ENCODE measurements at regions not wholly inside any gene's neighbourhood (a gene's known extent, or its start where the extent isn't known, plus 50 kb on each side); places are given as distances from the start of the nearest gene placed in this dataset.

DNA sequence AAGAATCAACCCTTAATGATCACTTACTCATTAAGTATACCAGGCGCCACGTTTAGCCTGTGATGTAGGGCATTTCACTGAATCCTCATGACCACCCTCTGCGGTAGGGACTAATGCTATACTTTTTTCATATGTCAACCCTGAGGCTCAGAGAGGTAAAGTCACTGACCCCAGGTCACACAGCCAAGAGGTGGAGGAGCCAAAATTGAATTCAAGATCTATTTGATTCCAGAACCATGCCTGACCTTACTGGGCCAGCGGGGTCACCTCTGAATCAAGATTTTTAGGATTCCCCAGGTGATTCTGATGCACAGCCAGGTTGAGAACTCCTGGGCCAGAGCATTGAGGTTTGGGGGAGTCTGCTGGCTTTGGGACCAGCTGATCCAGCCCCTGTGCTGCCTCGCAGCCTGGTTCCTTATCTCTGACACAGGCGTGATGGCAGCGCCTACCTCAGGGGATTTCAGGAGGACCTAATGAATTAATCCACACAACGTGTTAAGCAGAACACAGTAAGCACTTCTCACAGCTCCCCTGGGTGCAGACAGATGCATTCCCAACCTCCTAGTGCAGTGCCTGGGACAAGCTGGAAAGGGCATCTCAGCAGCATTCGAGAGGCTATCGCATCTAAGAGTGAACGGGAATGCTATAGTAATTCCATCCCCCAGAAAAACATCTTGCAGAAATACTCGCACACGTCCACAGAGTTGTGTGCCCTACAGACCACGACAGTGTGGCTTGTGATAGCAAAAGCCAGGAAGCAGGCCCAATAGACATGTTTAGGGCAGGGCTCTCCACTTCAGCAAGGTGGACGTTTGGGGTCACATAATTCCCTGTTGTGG, 101.4 kb upstream of the PTPN1 start:
- Histone ChIP-seq H3K9ac (ENCODE audit: low read depth in 1 of 2, low read length in 2 of 2) (peak overlapping the region in 1 of 2 donors; percentile 10), H3K27me3 (ENCODE audit: control insufficient read depth in 1 of 2, insufficient read depth in 2 of 2, low read length in 2 of 2) (no peaks in the 10 kb centered on the region), H3K4me3 (ENCODE audit: low read depth in 1 of 2, low read length in 2 of 2) (no peak overlapping the region), H3K36me3 (ENCODE audit: control insufficient read depth in 1 of 2, insufficient read depth in 2 of 2, low read length in 2 of 2) (no peaks in the 10 kb centered on the region), H3K4me1 (ENCODE audit: control insufficient read depth in 1 of 2, insufficient read depth in 2 of 2, low read length in 2 of 2) (peaks cover 12 to 18% of the 10 kb centered on the region in 2 donors), H3K27ac (ENCODE audit: low read depth, low read length) (no peak overlapping the region), H3K9me3 (ENCODE audit: control insufficient read depth in 1 of 2, low read length in 2 of 2) (no peaks in the 10 kb centered on the region)

DNA sequence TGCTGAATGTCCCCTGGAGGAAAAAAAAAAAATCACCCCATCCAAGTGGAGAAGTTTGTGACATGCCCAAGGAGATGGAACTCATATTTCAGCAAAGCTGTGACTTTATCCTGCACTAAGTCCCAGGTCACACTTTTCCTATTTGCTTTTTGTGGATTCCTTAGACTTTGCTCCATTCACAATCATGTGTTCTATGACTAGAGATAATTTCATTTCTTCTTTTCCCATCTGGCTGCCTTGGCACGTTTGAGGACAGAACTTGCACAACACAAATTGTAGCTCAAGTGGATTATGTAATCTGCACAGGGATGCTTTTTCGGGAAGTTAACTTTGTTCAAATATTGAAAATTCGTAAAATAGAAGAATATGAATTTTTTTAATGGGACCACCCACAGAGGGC, 100.7 kb upstream of the PTPN1 start:
- Histone ChIP-seq H3K27ac (ENCODE audit: low read depth, low read length) (no peak overlapping the region), H3K9ac (ENCODE audit: low read depth in 1 of 2, low read length in 2 of 2) (no peak overlapping the region), H3K27me3 (ENCODE audit: control insufficient read depth in 1 of 2, insufficient read depth in 2 of 2, low read length in 2 of 2) (no peaks in the 10 kb centered on the region)

DNA sequence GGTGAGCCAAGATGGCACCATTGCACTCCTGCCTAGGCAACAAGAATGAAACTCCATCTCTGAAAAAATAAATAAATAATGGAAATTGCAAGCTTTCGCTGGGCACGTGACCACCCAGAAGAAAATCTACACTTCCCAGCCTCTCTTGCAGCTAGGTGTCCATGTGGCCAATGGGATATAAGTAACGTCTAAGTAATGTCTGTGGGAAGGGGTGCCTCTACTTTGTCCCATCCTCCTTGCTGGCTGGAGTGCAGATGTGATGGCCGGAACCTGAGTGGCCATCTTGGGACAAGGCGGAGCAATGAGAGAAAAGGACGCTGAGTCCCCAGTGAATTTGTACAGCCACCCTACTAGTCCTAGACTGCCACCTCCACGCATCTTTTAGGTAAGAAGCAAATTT, 99.8 kb upstream of the PTPN1 start:
- H3K27me3 ChIP-seq (ENCODE audit: control insufficient read depth in 1 of 2, insufficient read depth in 2 of 2, low read length in 2 of 2): no peaks in the 10 kb centered on the region
- H3K9ac ChIP-seq (ENCODE audit: low read depth in 1 of 2, low read length in 2 of 2): no peak overlapping the region
- no peaks in the 10 kb centered on the region for H3K9me3 ChIP-seq (ENCODE audit: control insufficient read depth in 1 of 2, low read length in 2 of 2)
- no peaks in the 10 kb centered on the region for H3K36me3 ChIP-seq (ENCODE audit: control insufficient read depth in 1 of 2, insufficient read depth in 2 of 2, low read length in 2 of 2)
- H3K27ac ChIP-seq (ENCODE audit: low read depth, low read length): no peak overlapping the region
- H3K4me3 ChIP-seq (ENCODE audit: low read depth in 1 of 2, low read length in 2 of 2): no peak overlapping the region
- peaks cover 19 to 23% of the 10 kb centered on the region in 2 donors for H3K4me1 ChIP-seq (ENCODE audit: control insufficient read depth in 1 of 2, insufficient read depth in 2 of 2, low read length in 2 of 2)

More for the DNA sequence above, 100.7 kb upstream of the PTPN1 start:
- Histone ChIP-seq H3K4me3 (ENCODE audit: low read depth in 1 of 2, low read length in 2 of 2) (no peak overlapping the region), H3K36me3 (ENCODE audit: control insufficient read depth in 1 of 2, insufficient read depth in 2 of 2, low read length in 2 of 2) (no peaks in the 10 kb centered on the region), H3K4me1 (ENCODE audit: control insufficient read depth in 1 of 2, insufficient read depth in 2 of 2, low read length in 2 of 2) (peaks cover 12 to 18% of the 10 kb centered on the region in 2 donors), H3K9me3 (ENCODE audit: control insufficient read depth in 1 of 2, low read length in 2 of 2) (no peaks in the 10 kb centered on the region)

DNA sequence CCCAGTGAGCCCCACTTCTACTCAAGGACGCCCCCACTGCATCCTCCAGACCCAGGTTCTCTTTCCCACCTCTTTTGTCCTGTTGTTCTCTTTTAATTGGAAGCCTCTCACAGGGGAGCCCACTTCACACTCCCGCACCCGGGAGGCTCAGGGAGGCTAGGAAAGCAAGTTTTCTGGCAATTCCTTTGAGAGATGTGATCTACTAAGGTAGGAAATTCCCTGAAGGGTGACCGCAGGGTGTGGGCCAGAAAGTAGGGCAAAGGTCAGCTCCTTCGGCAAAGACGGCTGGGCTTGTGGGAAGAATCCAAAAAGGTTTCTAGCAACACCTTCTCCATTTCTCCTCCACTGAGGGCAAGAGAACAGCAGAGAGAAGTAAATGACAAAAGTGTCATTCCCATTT, 98.1 kb upstream of the PTPN1 start:
- no peaks in the 10 kb centered on the region for H3K27me3 ChIP-seq (ENCODE audit: control insufficient read depth in 1 of 2, insufficient read depth in 2 of 2, low read length in 2 of 2)
- no peaks in the 10 kb centered on the region for H3K36me3 ChIP-seq (ENCODE audit: control insufficient read depth in 1 of 2, insufficient read depth in 2 of 2, low read length in 2 of 2)
- H3K4me3 ChIP-seq (ENCODE audit: low read depth in 1 of 2, low read length in 2 of 2): no peak overlapping the region
- H3K27ac ChIP-seq (ENCODE audit: low read depth, low read length): no peak overlapping the region
- H3K9ac ChIP-seq (ENCODE audit: low read depth in 1 of 2, low read length in 2 of 2): peak overlapping the region; percentile 14 to 18
- no peaks in the 10 kb centered on the region for H3K9me3 ChIP-seq (ENCODE audit: control insufficient read depth in 1 of 2, low read length in 2 of 2)
- peaks cover 31 to 37% of the 10 kb centered on the region in 2 donors for H3K4me1 ChIP-seq (ENCODE audit: control insufficient read depth in 1 of 2, insufficient read depth in 2 of 2, low read length in 2 of 2)

DNA sequence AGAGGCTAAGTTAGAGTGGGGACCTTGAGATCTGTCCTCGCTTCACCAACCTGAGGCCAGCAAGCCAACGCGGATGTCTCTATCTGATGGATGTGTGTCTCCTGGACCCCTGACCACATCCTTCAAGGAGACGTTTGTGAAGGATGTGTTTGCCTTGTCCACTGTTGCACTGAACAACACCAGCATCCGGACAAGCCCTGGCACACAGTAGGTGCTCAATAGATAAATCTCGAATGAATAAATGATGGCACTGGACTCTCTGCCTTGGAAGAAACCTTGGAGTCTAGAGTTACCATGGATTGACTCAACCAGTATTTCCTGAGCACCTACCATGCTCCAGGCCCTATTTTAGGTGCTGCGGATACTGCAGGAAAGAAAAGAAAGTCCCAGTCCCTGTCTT, 97.7 kb upstream of the PTPN1 start:
- Histone ChIP-seq H3K9me3 (ENCODE audit: control insufficient read depth in 1 of 2, low read length in 2 of 2) (no peaks in the 10 kb centered on the region), H3K27ac (ENCODE audit: low read depth, low read length) (no peak overlapping the region), H3K4me1 (ENCODE audit: control insufficient read depth in 1 of 2, insufficient read depth in 2 of 2, low read length in 2 of 2) (peaks cover 31 to 37% of the 10 kb centered on the region in 2 donors), H3K36me3 (ENCODE audit: control insufficient read depth in 1 of 2, insufficient read depth in 2 of 2, low read length in 2 of 2) (no peaks in the 10 kb centered on the region), H3K4me3 (ENCODE audit: low read depth in 1 of 2, low read length in 2 of 2) (no peak overlapping the region), H3K9ac (ENCODE audit: low read depth in 1 of 2, low read length in 2 of 2) (no peak overlapping the region), H3K27me3 (ENCODE audit: control insufficient read depth in 1 of 2, insufficient read depth in 2 of 2, low read length in 2 of 2) (no peaks in the 10 kb centered on the region)

DNA sequence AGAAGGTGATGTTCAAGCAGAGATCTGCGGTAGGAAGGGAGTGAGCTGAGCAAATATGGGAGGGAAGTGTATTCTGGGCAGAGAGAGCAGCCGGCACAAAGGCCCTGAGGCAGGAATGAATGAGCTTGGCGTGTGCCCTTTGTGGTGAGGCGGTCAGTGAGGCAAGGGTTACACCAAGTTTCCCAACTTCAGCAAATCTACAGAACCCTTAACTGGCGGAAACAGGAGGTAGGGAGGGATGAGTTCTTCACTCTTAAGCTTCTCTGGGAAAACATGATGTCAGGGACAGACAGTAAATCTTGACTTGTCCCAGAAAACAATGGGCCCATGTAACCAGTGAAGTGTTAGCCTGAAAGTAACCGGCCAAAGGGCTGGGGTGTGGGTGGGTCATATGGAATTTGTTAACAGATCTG, 97.1 kb upstream of the PTPN1 start:
- Histone ChIP-seq H3K36me3 (ENCODE audit: control insufficient read depth in 1 of 2, insufficient read depth in 2 of 2, low read length in 2 of 2) (no peaks in the 10 kb centered on the region), H3K4me1 (ENCODE audit: control insufficient read depth in 1 of 2, insufficient read depth in 2 of 2, low read length in 2 of 2) (peaks cover 31 to 37% of the 10 kb centered on the region in 2 donors), H3K9ac (ENCODE audit: low read depth in 1 of 2, low read length in 2 of 2) (no peak overlapping the region), H3K27ac (ENCODE audit: low read depth, low read length) (no peak overlapping the region), H3K27me3 (ENCODE audit: control insufficient read depth in 1 of 2, insufficient read depth in 2 of 2, low read length in 2 of 2) (no peaks in the 10 kb centered on the region), H3K4me3 (ENCODE audit: low read depth in 1 of 2, low read length in 2 of 2) (no peak overlapping the region), H3K9me3 (ENCODE audit: control insufficient read depth in 1 of 2, low read length in 2 of 2) (no peaks in the 10 kb centered on the region)

DNA sequence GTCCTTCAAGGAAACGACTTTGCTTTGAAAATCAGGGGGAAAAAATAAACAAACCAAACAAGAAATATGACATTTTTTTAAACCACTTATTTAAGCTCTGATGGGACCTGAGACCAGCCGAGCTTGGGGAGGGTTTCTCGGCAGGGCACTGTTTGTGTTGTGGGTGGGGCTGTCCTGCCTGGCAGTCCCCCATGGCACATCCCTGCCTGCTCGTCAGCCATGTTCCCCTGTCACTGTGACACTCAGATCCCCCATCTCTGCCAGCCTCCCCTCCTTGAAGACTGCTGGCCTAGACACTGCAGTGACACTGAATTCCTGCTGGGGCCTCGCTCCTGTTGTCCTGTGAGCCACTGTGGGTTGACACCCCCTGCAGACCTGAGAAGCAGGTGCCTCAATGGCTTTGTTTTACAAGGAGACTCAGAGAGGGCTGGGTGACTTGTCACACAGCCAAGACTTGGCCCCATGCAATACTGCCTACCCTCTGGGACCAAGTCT, 95.1 kb upstream of the PTPN1 start:
- peak overlapping the region; percentile 95 for H3K27ac ChIP-seq (ENCODE audit: low read depth, low read length)
- H3K36me3 ChIP-seq (ENCODE audit: control insufficient read depth in 1 of 2, insufficient read depth in 2 of 2, low read length in 2 of 2): no peaks in the 10 kb centered on the region
- no peak overlapping the region for H3K4me3 ChIP-seq (ENCODE audit: low read depth in 1 of 2, low read length in 2 of 2)
- H3K4me1 ChIP-seq (ENCODE audit: control insufficient read depth in 1 of 2, insufficient read depth in 2 of 2, low read length in 2 of 2): peaks cover 30 to 31% of the 10 kb centered on the region in 2 donors
- peak overlapping the region; percentile 62 to 63 for H3K9ac ChIP-seq (ENCODE audit: low read depth in 1 of 2, low read length in 2 of 2)
- H3K9me3 ChIP-seq (ENCODE audit: control insufficient read depth in 1 of 2, low read length in 2 of 2): no peaks in the 10 kb centered on the region
- no peaks in the 10 kb centered on the region for H3K27me3 ChIP-seq (ENCODE audit: control insufficient read depth in 1 of 2, insufficient read depth in 2 of 2, low read length in 2 of 2)

DNA sequence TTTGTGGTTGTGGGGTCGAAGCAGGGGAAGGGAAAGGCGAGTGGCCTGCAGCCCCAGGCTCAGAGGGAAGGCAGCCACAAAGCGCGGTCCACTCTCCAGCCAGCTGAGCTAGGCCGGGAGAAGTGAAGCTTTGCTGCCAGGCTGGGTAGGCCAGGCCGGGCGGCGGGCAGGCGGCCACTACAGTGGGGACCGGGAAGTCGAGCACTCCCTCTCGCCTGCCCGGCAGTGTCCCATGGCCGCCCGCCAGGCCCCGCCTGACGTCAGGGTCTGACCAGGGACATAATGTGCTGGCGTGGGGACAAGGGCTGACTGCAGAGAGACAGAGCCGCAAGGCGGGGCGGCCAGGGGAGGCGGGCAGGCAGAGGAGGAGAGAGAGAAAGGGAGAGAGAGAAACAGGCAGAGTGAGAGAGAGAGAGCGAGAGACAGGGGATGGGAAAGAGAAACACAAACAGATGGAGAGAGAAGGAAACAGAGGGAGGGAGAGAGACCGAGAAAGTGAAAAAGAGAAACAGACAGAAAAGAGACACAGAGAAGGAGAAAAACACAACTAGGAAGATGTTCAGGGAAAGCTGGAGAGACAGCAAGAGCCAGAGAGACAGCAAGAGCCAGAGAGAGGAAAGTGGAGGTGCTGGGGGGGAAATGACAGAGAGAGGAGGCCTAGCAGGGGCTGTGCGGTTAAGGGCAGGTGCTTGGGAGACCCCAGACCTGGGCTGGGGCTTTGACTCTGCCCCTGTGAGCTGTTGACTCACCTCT, 94.5 kb upstream of the PTPN1 start:
- Histone ChIP-seq H3K27me3 (ENCODE audit: control insufficient read depth in 1 of 2, insufficient read depth in 2 of 2, low read length in 2 of 2) (no peaks in the 10 kb centered on the region), H3K9me3 (ENCODE audit: control insufficient read depth in 1 of 2, low read length in 2 of 2) (no peaks in the 10 kb centered on the region), H3K36me3 (ENCODE audit: control insufficient read depth in 1 of 2, insufficient read depth in 2 of 2, low read length in 2 of 2) (no peaks in the 10 kb centered on the region), H3K27ac (ENCODE audit: low read depth, low read length) (peak overlapping the region; percentile 95), H3K4me3 (ENCODE audit: low read depth in 1 of 2, low read length in 2 of 2) (peak overlapping the region in 1 of 2 donors; percentile 40), H3K4me1 (ENCODE audit: control insufficient read depth in 1 of 2, insufficient read depth in 2 of 2, low read length in 2 of 2) (peaks cover 30 to 31% of the 10 kb centered on the region in 2 donors), H3K9ac (ENCODE audit: low read depth in 1 of 2, low read length in 2 of 2) (peak overlapping the region; percentile 63 to 70)

DNA sequence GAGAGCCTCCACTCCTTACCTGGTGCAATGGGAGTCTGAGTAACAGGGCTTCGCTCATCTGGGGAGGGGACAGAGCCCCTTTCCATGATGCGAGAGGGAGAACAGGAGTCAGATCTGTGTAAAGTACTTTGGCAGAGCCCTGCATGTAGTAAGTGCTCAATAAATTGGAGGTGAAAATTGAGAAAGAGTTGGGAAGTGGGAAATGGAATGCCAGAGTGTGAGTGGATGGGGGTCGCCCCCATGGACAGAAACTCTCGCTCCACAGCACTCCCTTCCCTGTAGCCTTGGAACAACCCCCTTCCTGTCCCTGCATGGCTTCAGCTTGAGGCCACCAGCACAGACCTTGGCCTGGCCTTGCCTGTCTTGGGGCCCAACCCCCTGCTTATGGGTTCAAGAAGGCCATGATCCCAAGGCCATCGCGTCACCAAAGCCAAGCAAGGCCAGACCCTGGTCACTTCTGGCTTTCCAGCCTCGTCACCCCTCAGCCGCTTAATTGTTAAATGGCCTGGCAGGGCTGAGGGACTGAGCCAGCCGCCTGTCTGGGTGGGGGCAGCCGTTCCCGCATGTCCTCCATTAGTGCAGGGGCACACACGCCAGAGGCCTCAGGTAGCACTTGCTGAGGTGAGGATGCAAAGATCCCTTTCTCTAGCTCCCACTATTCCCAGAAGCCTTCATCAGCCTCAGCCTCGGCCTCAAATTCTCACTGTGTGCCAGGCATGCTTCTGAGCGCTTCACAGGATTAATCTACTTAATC, 93.7 kb upstream of the PTPN1 start:
- Histone ChIP-seq H3K9ac (ENCODE audit: low read depth in 1 of 2, low read length in 2 of 2) (peak overlapping the region; percentile 45 to 70), H3K4me1 (ENCODE audit: control insufficient read depth in 1 of 2, insufficient read depth in 2 of 2, low read length in 2 of 2) (peaks cover 30 to 31% of the 10 kb centered on the region in 2 donors), H3K27ac (ENCODE audit: low read depth, low read length) (peak overlapping the region; percentile 84), H3K36me3 (ENCODE audit: control insufficient read depth in 1 of 2, insufficient read depth in 2 of 2, low read length in 2 of 2) (no peaks in the 10 kb centered on the region), H3K27me3 (ENCODE audit: control insufficient read depth in 1 of 2, insufficient read depth in 2 of 2, low read length in 2 of 2) (no peaks in the 10 kb centered on the region), H3K9me3 (ENCODE audit: control insufficient read depth in 1 of 2, low read length in 2 of 2) (no peaks in the 10 kb centered on the region), H3K4me3 (ENCODE audit: low read depth in 1 of 2, low read length in 2 of 2) (peak overlapping the region in 1 of 2 donors; percentile 40)

All from duodenal mucosa (tissue), 2 donors.